Peyer's patch (tissue), 4 donors: ENCODE measurements at regions not wholly inside any gene's neighbourhood (a gene's known extent, or its start where the extent isn't known, plus 50 kb on each side); places are given as distances from the start of the nearest gene placed in this dataset.

Experiments
- POLR2A ChIP-seq, 2 donors: fragments of 450-650 bp; IDR thresholded peaks; one replicate each; pipeline ENCODE4 v1.5.1; 2017; ENCODE audit warnings: antibody characterized with exemption in 2 of 2, mild to moderate bottlenecking in 2 of 2, moderate library complexity in 2 of 2
- TF ChIP-seq, protein P1 (sequence below), 6 experiments: fragments of 450-650 bp in 4 of 6; fragments of 200-600 bp in 2 of 6; sonication (generic) in 1 of 6; IDR thresholded peaks; one replicate each; pipeline ENCODE4 v1.5.1; 2017 to 2019; ENCODE audit warnings: antibody characterized with exemption in 6 of 6, mild to moderate bottlenecking in 3 of 6, moderate library complexity in 1 of 6

DNA sequence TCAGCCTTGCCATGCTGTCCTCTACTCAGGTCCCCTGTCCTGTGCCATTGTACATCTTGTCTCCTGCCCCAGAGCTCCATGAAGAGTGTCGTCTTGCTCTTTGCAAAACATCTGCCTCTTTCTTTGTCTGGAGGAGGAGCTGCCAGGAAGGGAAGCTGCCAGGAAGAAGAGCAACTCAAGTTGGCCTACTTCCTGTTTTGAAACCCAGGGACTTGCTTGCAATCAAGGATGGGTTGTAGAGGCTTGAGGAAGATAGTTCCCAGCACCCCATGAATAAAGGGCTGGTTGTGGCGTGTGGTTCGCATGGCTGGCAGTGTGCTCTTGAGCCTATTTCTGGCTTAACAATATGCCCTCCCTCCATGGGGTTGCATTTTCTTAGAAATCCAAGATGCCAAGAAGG is 53.0 kb upstream of the CPEB4 start:
- no peak for TF ChIP-seq POLR2A (IDR thresholded peaks at IDR 0.05)
- TF ChIP-seq, protein P1, sequence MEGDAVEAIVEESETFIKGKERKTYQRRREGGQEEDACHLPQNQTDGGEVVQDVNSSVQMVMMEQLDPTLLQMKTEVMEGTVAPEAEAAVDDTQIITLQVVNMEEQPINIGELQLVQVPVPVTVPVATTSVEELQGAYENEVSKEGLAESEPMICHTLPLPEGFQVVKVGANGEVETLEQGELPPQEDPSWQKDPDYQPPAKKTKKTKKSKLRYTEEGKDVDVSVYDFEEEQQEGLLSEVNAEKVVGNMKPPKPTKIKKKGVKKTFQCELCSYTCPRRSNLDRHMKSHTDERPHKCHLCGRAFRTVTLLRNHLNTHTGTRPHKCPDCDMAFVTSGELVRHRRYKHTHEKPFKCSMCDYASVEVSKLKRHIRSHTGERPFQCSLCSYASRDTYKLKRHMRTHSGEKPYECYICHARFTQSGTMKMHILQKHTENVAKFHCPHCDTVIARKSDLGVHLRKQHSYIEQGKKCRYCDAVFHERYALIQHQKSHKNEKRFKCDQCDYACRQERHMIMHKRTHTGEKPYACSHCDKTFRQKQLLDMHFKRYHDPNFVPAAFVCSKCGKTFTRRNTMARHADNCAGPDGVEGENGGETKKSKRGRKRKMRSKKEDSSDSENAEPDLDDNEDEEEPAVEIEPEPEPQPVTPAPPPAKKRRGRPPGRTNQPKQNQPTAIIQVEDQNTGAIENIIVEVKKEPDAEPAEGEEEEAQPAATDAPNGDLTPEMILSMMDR (IDR thresholded peaks at IDR 0.05): no peak
